HepG2 (cell line): ENCODE measurements at regions not wholly inside any gene's neighbourhood (a gene's known extent, or its start where the extent isn't known, plus 50 kb on each side); places are given as distances from the start of the nearest gene placed in this dataset.

Experiments used
- ATAC-seq: fragments of 200-7000 bp; cut with Tn5 transposase; 3 replicates; pipeline ENCODE4 v1.9.1; 2020; ENCODE audit warnings: mild to moderate bottlenecking, moderate library complexity
- BruUV-seq: library from RNA; stranded (reverse); fragments of 400-500 nt; replicated peaks from 2 replicates; lab custom pipeline; 2021; lab: Mats Ljungman, UMichigan
- CTCF ChIA-PET: fragments of 300-600 bp; formaldehyde crosslinking; extraction: SDS; loops from one replicate; lab custom pipeline; 2021; ENCODE audit warnings: low total read pairs, inconsistent platforms, low intra/inter-chr PET ratio; lab: Yijun Ruan, JAX
- POLR2A ChIA-PET: fragments of 350-600 bp; sonication (Branson Sonifier 250); formaldehyde crosslinking; loops from one replicate; lab custom pipeline; 2020; ENCODE audit warnings: antibody characterized with exemption, inconsistent platforms; lab: Yijun Ruan, JAX
- DNase-seq: peaks from one replicate; pipeline ENCODE4 v3.0.0-alpha.2; 2015; ENCODE audit warnings: low spot score
- FAIRE-seq: peaks from 3 replicates; lab custom pipeline; 2011; peaks lifted over from hg19 to GRCh38; lab: Jason Lieb, UNC
- H2AFZ ChIP-seq: one replicate; pipeline ENCODE4 v1.6.1; 2011; ENCODE audit warnings: low read length, inconsistent platforms
- H3K27ac ChIP-seq: fragments of 300-600 bp; 3 replicates; pipeline ENCODE4 v1.8.0; 2011; ENCODE audit warnings: mixed run types, mild to moderate bottlenecking, mixed read lengths, low read length, inconsistent platforms; ENCODE audit not compliant: insufficient read depth; ENCODE audit errors: extremely low read length
- H3K27me3 ChIP-seq, 2 experiments: fragments of 200-600 bp in 1 of 2; 2 replicates in 1 of 2; 3 replicates in 1 of 2; pipeline versions ENCODE4 v1.6.0 to v1.8.0; 2011; ENCODE audit warnings: low read length in 2 of 2, mild to moderate bottlenecking in 2 of 2, moderate library complexity in 2 of 2, inconsistent platforms in 1 of 2; ENCODE audit not compliant: insufficient read depth in 2 of 2, control insufficient read depth in 1 of 2
- H3K36me3 ChIP-seq, 2 experiments: fragments of 200-600 bp in 1 of 2; replicated peaks in 1 of 2; 2 replicates in 1 of 2; 3 replicates in 1 of 2; pipeline versions ENCODE4 v1.5.1 to v1.8.0; 2011; ENCODE audit warnings: low read length in 2 of 2, inconsistent platforms in 1 of 2; ENCODE audit not compliant: insufficient read depth in 2 of 2, control insufficient read depth in 1 of 2
- H3K4me1 ChIP-seq: 2 replicates; pipeline ENCODE4 v1.5.1; 2012; ENCODE audit warnings: low read length, inconsistent platforms; ENCODE audit not compliant: insufficient read depth
- H3K4me2 ChIP-seq: 2 replicates; pipeline ENCODE4 v1.6.0; 2011; ENCODE audit warnings: low read depth, low read length, inconsistent platforms
- H3K4me3 ChIP-seq, 3 experiments: fragments of 200-600 bp in 1 of 3; sonication (generic), shearing (Covaris generic) in 1 of 3; replicated peaks in 1 of 3; 2 replicates each; pipeline ENCODE4 v1.5.1; 2011 to 2016; ENCODE audit warnings: low read length in 3 of 3, inconsistent platforms in 2 of 3, low read depth in 2 of 3, mild to moderate bottlenecking in 2 of 3, control low read depth in 1 of 3, mixed read lengths in 1 of 3; ENCODE audit not compliant: insufficient read depth in 1 of 3
- H3K79me2 ChIP-seq: one replicate; pipeline ENCODE4 v1.6.1; 2011; ENCODE audit warnings: low read length, inconsistent platforms; ENCODE audit not compliant: insufficient read depth
- H3K9ac ChIP-seq: 2 replicates; pipeline ENCODE4 v1.6.0; 2011; ENCODE audit warnings: mild to moderate bottlenecking, low read depth, low read length, inconsistent platforms; ENCODE audit not compliant: insufficient read depth
- H3K9me3 ChIP-seq: 2 replicates; pipeline ENCODE4 v1.5.1; 2012; ENCODE audit warnings: mild to moderate bottlenecking, low read length
- H4K20me1 ChIP-seq: 2 replicates; pipeline ENCODE4 v1.6.0; 2011; ENCODE audit warnings: inconsistent platforms, mild to moderate bottlenecking, low read length, moderate library complexity; ENCODE audit not compliant: insufficient read depth
- CREB1 ChIP-seq, 2 experiments: fragments of 450-650 bp in 1 of 2; IDR thresholded peaks; 2 replicates each; pipeline ENCODE4 v1.6.1; 2016 to 2017; ENCODE audit warnings: control low read depth in 1 of 2, mild to moderate bottlenecking in 1 of 2, missing compliant biosample characterization in 1 of 2, missing genetic modification characterization in 1 of 2
- MAFF ChIP-seq: IDR thresholded peaks from 2 replicates; pipeline ENCODE4 v1.6.1; 2011; ENCODE audit warnings: low read depth, low read length, improper control_type of control experiment
- MAFK ChIP-seq, 2 experiments: IDR thresholded peaks in 1 of 2; conservative IDR thresholded peaks in 1 of 2; 2 replicates each; pipeline ENCODE4 v1.6.1; 2011; ENCODE audit warnings: improper control_type of control experiment in 2 of 2, low read length in 2 of 2
- SUZ12 ChIP-seq: fragments of 150-350 bp; IDR thresholded peaks from 2 replicates; pipeline ENCODE4 v1.6.1; 2014; ENCODE audit warnings: low read depth, low read length
- ZFP37 ChIP-seq: sonication (generic); formaldehyde crosslinking; IDR thresholded peaks from 2 replicates; pipeline ENCODE4 v1.4.0; 2020; ENCODE audit warnings: missing genetic modification reagents, borderline replicate concordance
- ZFP82 ChIP-seq: sonication (generic); formaldehyde crosslinking; IDR thresholded peaks from 2 replicates; pipeline ENCODE4 v1.5.1; 2020; ENCODE audit warnings: mild to moderate bottlenecking, missing genetic modification reagents, borderline replicate concordance
- ZNF549 ChIP-seq: sonication (generic); formaldehyde crosslinking; IDR thresholded peaks from 2 replicates; pipeline ENCODE4 v1.5.0; 2020; ENCODE audit warnings: missing genetic modification reagents
- WGBS: methylation state at CpG from one replicate; pipeline ENCODE4 v1.1.6; 2017; ENCODE audit warnings: low lambda C conversion rate; 5-methylcytosine and 5-hydroxymethylcytosine counted together
- in situ Hi-C: cut with HindIII; loops from 2 replicates; pipeline ENCODE4 v1.10.0; 2017; ENCODE audit warnings: low pct_unique_long_range_greater_than_20kb; ENCODE audit not compliant: extremely low pct_ligation_motif_present
- intact Hi-C: fragments of 100-400 bp; cut with micrococcal nuclease; formaldehyde crosslinking; loops from one replicate; pipeline ENCODE4 v1.10.0; 2022; ENCODE audit not compliant: unreplicated experiment

GRCh38 chr2:145199042-145199441 lies 679.1 kb upstream of the ZEB2 start:
- TF ChIP-seq CREB1 (IDR thresholded peaks at IDR 0.05), result peak; percentile 36; the same call in 1 of the 2 replicates
- TF ChIP-seq CREB1 (CRISPR knock-in tag; IDR thresholded peaks at IDR 0.05), result no peak
- TF ChIP-seq ZFP37 (CRISPR knock-in tag), result no peak

GRCh38 chr2:145198555-145198954 lies 678.6 kb upstream of the ZEB2 start:
- no peak overlapping the region for H2AFZ ChIP-seq
- POLR2A ChIA-PET, result no interaction called here
- H3K79me2 ChIP-seq, result no peaks in the 10 kb centered on the region
- DNase-seq (no peak), ATAC-seq (no peak), FAIRE-seq (no peak)
- H3K9me3 ChIP-seq, result no peaks in the 10 kb centered on the region
- no peak overlapping the region for H3K4me2 ChIP-seq
- H3K4me1 ChIP-seq, result no peaks in the 10 kb centered on the region
- TF ChIP-seq MAFK (conservative IDR thresholded peaks at IDR 0.05 in 1 of 2, IDR thresholded peaks at IDR 0.05 in 1 of 2; ENCODE audit: low read length in 2 of 2) (peak; percentile 20 to 47; a peak in 3 of 4 replicates), SUZ12 (no peak), ZNF549 (CRISPR knock-in tag) (no peak), ZFP82 (no peak), MAFF (peak; percentile 51)
- CTCF ChIA-PET, result no interaction called here
- no peak overlapping the region for H3K9ac ChIP-seq
- in situ Hi-C loops, result no loop called here
- 19% methylated on average over 2 of the region's 2 CpGs for WGBS
- H3K4me3 ChIP-seq, result no peak overlapping the region
- no peaks in the 10 kb centered on the region for H3K27me3 ChIP-seq
- no peaks in the 10 kb centered on the region for H3K36me3 ChIP-seq
- H4K20me1 ChIP-seq, result no peaks in the 10 kb centered on the region
- intact Hi-C loops, result no loop called here
- H3K27ac ChIP-seq, result no peak overlapping the region
- BruUV-seq, result no TSS peak

More at GRCh38 chr2:145199042-145199441, 679.1 kb upstream of the ZEB2 start:
- no peak overlapping the region for H3K9ac ChIP-seq
- H3K4me3 ChIP-seq, result no peak overlapping the region
- H3K4me2 ChIP-seq, result no peak overlapping the region
- intact Hi-C loops (no loop called here), in situ Hi-C loops (no loop called here)
- 2% methylated on average over 6 of the region's 7 CpGs for WGBS
- H3K27ac ChIP-seq, result no peak overlapping the region
- no peaks in the 10 kb centered on the region for H3K36me3 ChIP-seq
- no peaks in the 10 kb centered on the region for H3K27me3 ChIP-seq
- no peaks in the 10 kb centered on the region for H3K9me3 ChIP-seq
- no peaks in the 10 kb centered on the region for H3K4me1 ChIP-seq
- ChIA-PET POLR2A (no interaction called here), CTCF (no interaction called here)
- H3K79me2 ChIP-seq, result no peaks in the 10 kb centered on the region
- no peak for DNase-seq
- no peak overlapping the region for H2AFZ ChIP-seq
- FAIRE-seq, result no peak
- H4K20me1 ChIP-seq, result no peaks in the 10 kb centered on the region
- BruUV-seq, result no TSS peak
- ATAC-seq, result no peak
